Skeletal muscle tissue (tissue), 3 donors: ENCODE measurements at regions not wholly inside any gene's neighbourhood (a gene's known extent, or its start where the extent isn't known, plus 50 kb on each side); places are given as distances from the start of the nearest gene placed in this dataset.

Source experiments
- H3K27ac ChIP-seq: one replicate; pipeline ENCODE4 v1.7.0; 2013; ENCODE audit warnings: mild to moderate bottlenecking, low read depth, low read length, inconsistent platforms
- H3K27me3 ChIP-seq, 3 donors: one replicate each; pipeline ENCODE4 v1.7.0; 2013; ENCODE audit warnings: low read length in 3 of 3; ENCODE audit not compliant: control insufficient read depth in 3 of 3, insufficient read depth in 3 of 3
- H3K36me3 ChIP-seq, 3 donors: one replicate each; pipeline ENCODE4 v1.7.0; 2013; ENCODE audit warnings: low read length in 3 of 3; ENCODE audit not compliant: control insufficient read depth in 3 of 3, insufficient read depth in 3 of 3
- H3K4me1 ChIP-seq, 3 donors: one replicate each; pipeline ENCODE4 v1.7.0; 2013; ENCODE audit warnings: low read length in 3 of 3, mild to moderate bottlenecking in 3 of 3; ENCODE audit not compliant: control insufficient read depth in 3 of 3, insufficient read depth in 3 of 3
- H3K4me3 ChIP-seq, 3 donors: one replicate each; pipeline ENCODE4 v1.7.0; 2013; ENCODE audit warnings: low read length in 3 of 3
- H3K9ac ChIP-seq, 3 donors: one replicate each; pipeline ENCODE4 v1.7.0; 2013; ENCODE audit warnings: low read length in 3 of 3, mild to moderate bottlenecking in 3 of 3, moderate library complexity in 2 of 3, low read depth in 1 of 3
- H3K9me3 ChIP-seq, 3 donors: one replicate each; pipeline ENCODE4 v1.7.0; 2013; ENCODE audit warnings: low read length in 3 of 3; ENCODE audit not compliant: control insufficient read depth in 3 of 3
- donor health status: Osteomylitis.

- H3K9ac ChIP-seq: no peak overlapping the region
- H3K4me3 ChIP-seq: no peak overlapping the region
- H3K36me3 ChIP-seq: no peaks in the 10 kb centered on the region
- H3K27ac ChIP-seq: no peak overlapping the region
- peaks cover 42 to 59% (median 56%) of the 10 kb centered on the region in 3 donors for H3K27me3 ChIP-seq
- no peaks in the 10 kb centered on the region for H3K9me3 ChIP-seq
- H3K4me1 ChIP-seq: peaks cover 0 to 9% (median under 1%) of the 10 kb centered on the region in 3 donors
These were observed 71.9 kb downstream of the FOXD1 start for GRCh38 chr5:73376618-73377170.

- no peak overlapping the region for H3K9ac ChIP-seq
- no peak overlapping the region for H3K27ac ChIP-seq
- peaks cover 35 to 54% (median 51%) of the 10 kb centered on the region in 3 donors for H3K27me3 ChIP-seq
- H3K36me3 ChIP-seq: no peaks in the 10 kb centered on the region
- H3K4me1 ChIP-seq: peaks cover 0 to 5% (median 0%) of the 10 kb centered on the region in 3 donors
- no peaks in the 10 kb centered on the region for H3K9me3 ChIP-seq
- no peak overlapping the region for H3K4me3 ChIP-seq
These were observed 72.6 kb downstream of the FOXD1 start for GRCh38 chr5:73375949-73376348.

GRCh38 chr5:73375191-73375545 lies 73.4 kb downstream of the FOXD1 start:
- H3K9ac ChIP-seq: no peak overlapping the region
- H3K4me1 ChIP-seq: peaks cover 0 to 3% (median 0%) of the 10 kb centered on the region in 3 donors
- H3K27me3 ChIP-seq: peaks cover 27 to 52% (median 43%) of the 10 kb centered on the region in 3 donors
- H3K4me3 ChIP-seq: no peak overlapping the region
- H3K27ac ChIP-seq: no peak overlapping the region
- H3K9me3 ChIP-seq: no peaks in the 10 kb centered on the region
- no peaks in the 10 kb centered on the region for H3K36me3 ChIP-seq

GRCh38 chr5:73374520-73375190 lies 73.9 kb downstream of the FOXD1 start:
- H3K4me3 ChIP-seq: no peak overlapping the region
- H3K9me3 ChIP-seq: no peaks in the 10 kb centered on the region
- H3K9ac ChIP-seq: no peak overlapping the region
- H3K4me1 ChIP-seq: no peaks in the 10 kb centered on the region
- no peak overlapping the region for H3K27ac ChIP-seq
- no peaks in the 10 kb centered on the region for H3K36me3 ChIP-seq
- H3K27me3 ChIP-seq: peaks cover 22 to 47% (median 38%) of the 10 kb centered on the region in 3 donors

- no peak overlapping the region for H3K9ac ChIP-seq
- no peak overlapping the region for H3K4me3 ChIP-seq
- H3K27ac ChIP-seq: no peak overlapping the region
- H3K27me3 ChIP-seq: peaks cover 16 to 45% (median 36%) of the 10 kb centered on the region in 3 donors
- H3K9me3 ChIP-seq: no peaks in the 10 kb centered on the region
- H3K36me3 ChIP-seq: no peaks in the 10 kb centered on the region
- no peaks in the 10 kb centered on the region for H3K4me1 ChIP-seq
These were observed 74.6 kb downstream of the FOXD1 start for GRCh38 chr5:73373814-73374510.

- Histone ChIP-seq H3K36me3 (no peaks in the 10 kb centered on the region), H3K4me1 (no peaks in the 10 kb centered on the region), H3K4me3 (no peak overlapping the region), H3K27me3 (peaks cover 0 to 22% (median 20%) of the 10 kb centered on the region in 3 donors), H3K9ac (no peak overlapping the region), H3K27ac (no peak overlapping the region), H3K9me3 (no peaks in the 10 kb centered on the region)
These were observed 77.7 kb downstream of the FOXD1 start for GRCh38 chr5:73370640-73371583.

GRCh38 chr5:73370095-73370494 lies 78.5 kb downstream of the FOXD1 start:
- Histone ChIP-seq H3K4me1 (no peaks in the 10 kb centered on the region), H3K27ac (no peak overlapping the region), H3K27me3 (peaks cover 0 to 17% (median 14%) of the 10 kb centered on the region in 3 donors), H3K36me3 (no peaks in the 10 kb centered on the region), H3K9me3 (no peaks in the 10 kb centered on the region), H3K4me3 (no peak overlapping the region), H3K9ac (no peak overlapping the region)

GRCh38 chr5:73369278-73369677 lies 79.3 kb downstream of the FOXD1 start:
- no peaks in the 10 kb centered on the region for H3K4me1 ChIP-seq
- H3K36me3 ChIP-seq: no peaks in the 10 kb centered on the region
- H3K9ac ChIP-seq: no peak overlapping the region
- H3K27ac ChIP-seq: no peak overlapping the region
- H3K4me3 ChIP-seq: no peak overlapping the region
- peaks cover 0 to 17% (median 14%) of the 10 kb centered on the region in 3 donors for H3K27me3 ChIP-seq
- no peaks in the 10 kb centered on the region for H3K9me3 ChIP-seq

GRCh38 chr5:73367650-73368049 lies 80.9 kb downstream of the FOXD1 start:
- Histone ChIP-seq H3K27ac (no peak overlapping the region), H3K4me1 (no peaks in the 10 kb centered on the region), H3K27me3 (peaks cover 0 to 17% (median 5%) of the 10 kb centered on the region in 3 donors), H3K9ac (no peak overlapping the region), H3K4me3 (no peak overlapping the region), H3K9me3 (no peaks in the 10 kb centered on the region), H3K36me3 (no peaks in the 10 kb centered on the region)
